ENCODE measurements at regions not wholly inside any gene's neighbourhood (a gene's known extent, or its start where the extent isn't known, plus 50 kb on each side); places are given as distances from the start of the nearest gene placed in this dataset.

DNA sequence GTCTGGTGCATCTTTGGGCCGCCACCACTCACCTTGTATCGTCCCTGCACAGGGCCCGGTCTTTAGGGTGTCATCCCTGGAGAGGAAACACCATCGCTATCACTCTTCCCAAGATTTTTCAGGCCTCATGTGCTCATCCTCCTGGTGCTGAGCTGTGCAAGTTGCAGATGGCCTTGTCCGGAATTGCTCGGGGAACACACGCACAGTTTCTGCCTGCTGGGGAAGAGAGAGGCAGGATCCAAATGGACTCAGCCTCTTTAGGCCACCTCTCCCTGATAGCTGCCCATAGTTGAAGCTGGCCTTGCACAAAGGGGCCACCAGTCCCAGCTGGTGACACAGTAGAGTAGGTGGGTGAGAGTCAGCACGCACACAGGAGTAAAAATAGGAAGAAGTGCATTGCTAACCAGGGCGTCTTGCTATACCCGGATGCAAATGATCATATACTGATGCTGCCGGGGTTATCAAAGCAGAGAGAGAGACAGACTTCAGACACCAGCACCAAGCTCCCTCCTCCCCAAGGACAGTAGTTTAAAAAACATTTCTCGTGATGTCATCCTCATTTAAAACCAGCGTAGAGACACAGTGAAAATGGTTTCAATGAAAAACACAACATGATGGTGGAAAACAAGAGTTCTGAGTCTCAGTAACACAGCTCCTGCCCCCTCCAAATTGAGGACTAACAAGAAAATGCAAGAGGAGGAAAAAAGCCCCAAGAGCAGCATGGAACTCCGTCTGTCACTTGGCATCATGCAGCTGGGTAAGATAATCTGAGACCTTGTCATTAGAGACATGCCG, 147.5 kb upstream of the NCK2 start:
- Histone ChIP-seq H3K27ac (ENCODE audit: low read length) (no peak overlapping the region), H3K27me3 (ENCODE audit: control insufficient read depth, insufficient read depth, low read length) (no peaks in the 10 kb centered on the region), H3K4me1 (ENCODE audit: control insufficient read depth, insufficient read depth, low read length) (peaks cover 15% of the 10 kb centered on the region), H3K36me3 (ENCODE audit: control insufficient read depth, insufficient read depth, low read length) (no peaks in the 10 kb centered on the region), H3K9me3 (replicated peaks; ENCODE audit: control insufficient read depth, low read depth, low read length) (no peaks in the 10 kb centered on the region), H3K4me3 (ENCODE audit: low read length) (no peak overlapping the region)
- WGBS (ENCODE audit: insufficient coverage), result 76% methylated on average over 10 of the region's 15 CpGs
- DNase-seq, result no peak

GRCh38 chr2:105596411-105596921, 148.2 kb upstream of the NCK2 start:
- WGBS (ENCODE audit: insufficient coverage), result 86% methylated on average over 1 of the region's 6 CpGs
- H3K4me1 ChIP-seq (ENCODE audit: control insufficient read depth, insufficient read depth, low read length), result peaks cover 15% of the 10 kb centered on the region
- no peaks in the 10 kb centered on the region for H3K36me3 ChIP-seq (ENCODE audit: control insufficient read depth, insufficient read depth, low read length)
- no peak overlapping the region for H3K27ac ChIP-seq (ENCODE audit: low read length)
- DNase-seq, result no peak
- H3K4me3 ChIP-seq (ENCODE audit: low read length), result no peak overlapping the region
- no peaks in the 10 kb centered on the region for H3K27me3 ChIP-seq (ENCODE audit: control insufficient read depth, insufficient read depth, low read length)
- no peaks in the 10 kb centered on the region for H3K9me3 ChIP-seq (replicated peaks; ENCODE audit: control insufficient read depth, low read depth, low read length)

- Histone ChIP-seq H3K9me3 (replicated peaks; ENCODE audit: control insufficient read depth, low read depth, low read length) (no peaks in the 10 kb centered on the region), H3K4me3 (ENCODE audit: low read length) (no peak overlapping the region), H3K4me1 (ENCODE audit: control insufficient read depth, insufficient read depth, low read length) (peaks cover 15% of the 10 kb centered on the region), H3K27ac (ENCODE audit: low read length) (no peak overlapping the region), H3K27me3 (ENCODE audit: control insufficient read depth, insufficient read depth, low read length) (no peaks in the 10 kb centered on the region), H3K36me3 (ENCODE audit: control insufficient read depth, insufficient read depth, low read length) (no peaks in the 10 kb centered on the region)
- 72% methylated on average over 5 of the region's 8 CpGs for whole genome bisulfite sequencing (ENCODE audit: insufficient coverage)
- no peak for DNase-seq
Observed at GRCh38 chr2:105595536-105595935, 149.2 kb upstream of the NCK2 start.

GRCh38 chr2:105593221-105593967, 151.3 kb upstream of the NCK2 start:
- H3K27me3 ChIP-seq (ENCODE audit: control insufficient read depth, insufficient read depth, low read length), result no peaks in the 10 kb centered on the region
- H3K4me1 ChIP-seq (ENCODE audit: control insufficient read depth, insufficient read depth, low read length), result peaks cover 10% of the 10 kb centered on the region
- no peak overlapping the region for H3K4me3 ChIP-seq (ENCODE audit: low read length)
- H3K27ac ChIP-seq (ENCODE audit: low read length), result no peak overlapping the region
- no peaks in the 10 kb centered on the region for H3K36me3 ChIP-seq (ENCODE audit: control insufficient read depth, insufficient read depth, low read length)
- H3K9me3 ChIP-seq (replicated peaks; ENCODE audit: control insufficient read depth, low read depth, low read length), result peaks cover 5% of the 10 kb centered on the region
- 58% methylated on average over 6 of the region's 11 CpGs for WGBS (ENCODE audit: insufficient coverage)
- DNase-seq, result no peak

DNA sequence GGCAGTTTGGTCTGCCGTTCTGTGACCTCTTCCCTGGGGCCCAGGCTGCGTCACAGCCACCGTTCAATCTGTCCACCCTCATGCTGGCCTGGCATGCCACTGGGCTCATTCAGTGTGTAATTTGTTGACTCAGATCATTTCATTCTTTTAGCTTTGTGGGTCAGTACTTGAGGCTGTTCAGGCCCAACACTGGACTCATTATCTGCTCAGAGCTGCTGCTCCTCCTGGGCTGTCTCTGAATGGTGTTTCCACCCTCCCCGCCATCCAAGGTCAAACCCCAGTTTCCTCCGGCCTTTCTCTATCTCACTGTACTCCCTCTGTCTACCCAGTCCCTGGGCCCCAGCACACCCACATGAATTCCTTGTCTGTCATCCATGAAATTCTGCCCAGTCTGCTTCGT, 152.4 kb upstream of the NCK2 start:
- H3K4me1 ChIP-seq (ENCODE audit: control insufficient read depth, insufficient read depth, low read length), result peaks cover 8% of the 10 kb centered on the region
- no peak overlapping the region for H3K4me3 ChIP-seq (ENCODE audit: low read length)
- no peaks in the 10 kb centered on the region for H3K27me3 ChIP-seq (ENCODE audit: control insufficient read depth, insufficient read depth, low read length)
- H3K27ac ChIP-seq (ENCODE audit: low read length), result no peak overlapping the region
- no peak for DNase-seq
- H3K9me3 ChIP-seq (replicated peaks; ENCODE audit: control insufficient read depth, low read depth, low read length), result peaks cover 5% of the 10 kb centered on the region
- 90% methylated on average over 6 of the region's 6 CpGs for WGBS (ENCODE audit: insufficient coverage)
- H3K36me3 ChIP-seq (ENCODE audit: control insufficient read depth, insufficient read depth, low read length), result no peaks in the 10 kb centered on the region

DNA sequence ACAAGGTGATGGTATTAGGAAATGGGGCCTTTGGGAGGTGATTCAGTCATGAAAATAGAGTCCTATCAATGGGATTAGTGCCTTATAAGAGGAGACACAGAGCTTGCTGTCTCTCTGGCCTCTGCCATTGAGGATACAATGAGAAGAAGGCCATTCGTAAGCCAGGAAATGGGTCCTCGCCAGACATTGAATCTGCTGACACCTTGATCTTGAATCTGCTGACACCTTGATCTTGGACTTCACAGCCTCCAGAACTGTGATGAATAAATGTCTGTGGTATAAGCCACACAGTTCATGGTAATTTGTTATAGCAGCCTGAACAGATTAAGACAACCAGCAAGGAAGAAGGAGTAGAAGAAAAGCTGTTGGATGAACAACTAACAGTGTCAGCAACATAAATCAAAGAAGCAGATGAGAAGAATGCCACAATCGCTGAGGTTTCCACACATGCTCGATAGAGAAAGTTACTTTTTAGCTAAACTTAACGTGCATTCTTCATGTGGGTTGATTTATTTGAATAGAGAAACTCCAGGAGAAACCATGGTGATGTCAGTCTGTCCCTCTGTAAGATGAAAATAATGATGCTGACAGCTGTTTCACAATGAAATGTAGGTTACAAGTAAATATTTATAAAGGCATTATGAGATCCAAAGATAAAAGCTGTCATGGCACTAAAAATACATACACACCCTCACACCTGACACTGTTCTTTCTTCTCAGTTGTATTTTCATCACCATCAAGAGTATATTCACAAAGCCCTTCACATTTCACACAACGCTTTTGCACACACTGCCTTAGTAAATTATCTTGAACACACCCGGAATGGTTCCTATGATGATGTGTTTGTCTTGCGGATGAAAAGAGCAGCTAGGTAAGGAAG, 153.7 kb upstream of the NCK2 start:
- H3K9me3 ChIP-seq (replicated peaks; ENCODE audit: control insufficient read depth, low read depth, low read length), result peaks cover 5% of the 10 kb centered on the region
- no peak for DNase-seq
- H3K4me1 ChIP-seq (ENCODE audit: control insufficient read depth, insufficient read depth, low read length), result peaks cover 8% of the 10 kb centered on the region
- H3K27me3 ChIP-seq (ENCODE audit: control insufficient read depth, insufficient read depth, low read length), result no peaks in the 10 kb centered on the region
- H3K4me3 ChIP-seq (ENCODE audit: low read length), result no peak overlapping the region
- no peak overlapping the region for H3K27ac ChIP-seq (ENCODE audit: low read length)
- H3K36me3 ChIP-seq (ENCODE audit: control insufficient read depth, insufficient read depth, low read length), result no peaks in the 10 kb centered on the region
- WGBS (ENCODE audit: insufficient coverage), result no CpG with 5 or more reads among the region's 8 CpGs

DNA sequence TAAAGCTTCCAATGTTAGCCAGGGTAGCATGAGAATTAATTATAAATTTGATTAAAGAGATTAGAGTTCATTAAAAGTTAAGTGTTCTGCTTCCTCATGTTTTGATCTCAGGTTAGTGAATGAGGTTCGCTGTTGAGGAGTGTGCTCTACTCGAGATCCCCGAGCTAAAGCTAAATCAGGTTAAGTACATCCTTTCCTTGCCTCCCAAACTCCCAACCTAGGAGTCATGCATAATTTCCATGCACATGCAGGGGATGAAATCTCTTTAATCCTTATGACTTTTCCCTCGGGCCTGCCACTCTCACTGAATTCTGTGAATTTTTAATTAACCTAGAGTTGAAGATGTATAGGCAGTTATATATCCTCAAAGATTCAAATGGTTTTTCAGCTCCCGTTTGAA, 156.1 kb upstream of the NCK2 start:
- 100% methylated on average over 2 of the region's 5 CpGs for WGBS (ENCODE audit: insufficient coverage)
- Histone ChIP-seq H3K27me3 (ENCODE audit: control insufficient read depth, insufficient read depth, low read length) (no peaks in the 10 kb centered on the region), H3K36me3 (ENCODE audit: control insufficient read depth, insufficient read depth, low read length) (no peaks in the 10 kb centered on the region), H3K27ac (ENCODE audit: low read length) (no peak overlapping the region), H3K9me3 (replicated peaks; ENCODE audit: control insufficient read depth, low read depth, low read length) (peaks cover 5% of the 10 kb centered on the region), H3K4me3 (ENCODE audit: low read length) (no peak overlapping the region), H3K4me1 (ENCODE audit: control insufficient read depth, insufficient read depth, low read length) (no peaks in the 10 kb centered on the region)
- DNase-seq, result no peak

DNA sequence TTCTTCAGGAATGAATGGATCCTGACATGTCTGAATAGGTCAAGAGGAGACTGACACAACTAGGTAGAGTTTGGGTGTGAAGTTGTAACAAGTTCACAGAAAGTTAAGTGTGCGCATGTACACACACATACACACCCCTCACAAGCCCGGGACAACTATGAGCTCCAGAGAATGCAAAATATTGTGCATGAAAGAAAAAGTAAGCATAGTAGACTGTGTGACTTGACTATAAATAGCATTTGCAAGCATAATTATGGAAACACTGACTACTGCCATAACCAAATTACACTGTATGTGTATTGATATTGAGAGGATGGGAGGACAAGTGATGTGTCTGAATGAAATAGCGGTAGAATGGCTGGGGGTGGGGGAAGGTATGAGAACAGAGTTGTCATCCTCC, 157.1 kb upstream of the NCK2 start:
- no peak overlapping the region for H3K27ac ChIP-seq (ENCODE audit: low read length)
- no peaks in the 10 kb centered on the region for H3K4me1 ChIP-seq (ENCODE audit: control insufficient read depth, insufficient read depth, low read length)
- H3K36me3 ChIP-seq (ENCODE audit: control insufficient read depth, insufficient read depth, low read length), result no peaks in the 10 kb centered on the region
- peaks cover 5% of the 10 kb centered on the region for H3K9me3 ChIP-seq (replicated peaks; ENCODE audit: control insufficient read depth, low read depth, low read length)
- WGBS (ENCODE audit: insufficient coverage), result 100% methylated on average over 1 of the region's 3 CpGs
- no peak for DNase-seq
- no peaks in the 10 kb centered on the region for H3K27me3 ChIP-seq (ENCODE audit: control insufficient read depth, insufficient read depth, low read length)
- H3K4me3 ChIP-seq (ENCODE audit: low read length), result no peak overlapping the region

DNA sequence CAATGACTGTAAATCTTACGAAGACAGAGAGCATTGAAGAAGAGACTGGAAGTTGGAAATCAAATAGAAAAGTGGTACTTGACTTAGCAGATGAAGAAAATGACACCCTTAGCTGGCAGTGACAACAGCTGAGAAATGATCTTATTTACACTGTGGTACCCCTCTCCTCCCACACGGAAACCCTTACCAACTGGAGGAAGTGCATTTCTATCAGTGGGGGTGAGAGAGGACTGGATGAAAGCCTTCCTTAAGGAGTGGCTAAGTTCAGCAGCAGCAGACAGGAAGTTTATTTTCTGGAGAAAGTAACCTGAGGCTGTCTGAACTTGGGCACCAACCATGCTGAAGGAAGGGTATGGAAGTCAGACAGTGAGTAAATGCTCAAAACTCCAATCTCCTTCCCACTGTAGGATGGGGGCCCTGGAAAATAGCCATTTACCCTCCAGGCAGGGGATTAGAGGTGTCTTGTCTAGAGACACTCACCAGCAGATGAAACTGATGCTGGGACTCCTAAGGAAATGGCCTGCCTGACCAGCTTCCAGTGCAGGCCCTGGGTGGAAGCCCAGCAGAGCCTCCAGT, 160.2 kb upstream of the NCK2 start:
- peaks cover 5% of the 10 kb centered on the region for H3K9me3 ChIP-seq (replicated peaks; ENCODE audit: control insufficient read depth, low read depth, low read length)

More for the DNA sequence above, 160.2 kb upstream of the NCK2 start:
- no peak overlapping the region for H3K27ac ChIP-seq (ENCODE audit: low read length)
- no peaks in the 10 kb centered on the region for H3K27me3 ChIP-seq (ENCODE audit: control insufficient read depth, insufficient read depth, low read length)
- no peaks in the 10 kb centered on the region for H3K36me3 ChIP-seq (ENCODE audit: control insufficient read depth, insufficient read depth, low read length)
- no peaks in the 10 kb centered on the region for H3K4me1 ChIP-seq (ENCODE audit: control insufficient read depth, insufficient read depth, low read length)
- WGBS (ENCODE audit: insufficient coverage), result no CpG with 5 or more reads among the region's 2 CpGs
- H3K4me3 ChIP-seq (ENCODE audit: low read length), result no peak overlapping the region
- no peak for DNase-seq

Measured in muscle of leg (tissue), 3 donors.